ENCODE measurements at regions not wholly inside any gene's neighbourhood (a gene's known extent, or its start where the extent isn't known, plus 50 kb on each side); places are given as distances from the start of the nearest gene placed in this dataset.

DNA sequence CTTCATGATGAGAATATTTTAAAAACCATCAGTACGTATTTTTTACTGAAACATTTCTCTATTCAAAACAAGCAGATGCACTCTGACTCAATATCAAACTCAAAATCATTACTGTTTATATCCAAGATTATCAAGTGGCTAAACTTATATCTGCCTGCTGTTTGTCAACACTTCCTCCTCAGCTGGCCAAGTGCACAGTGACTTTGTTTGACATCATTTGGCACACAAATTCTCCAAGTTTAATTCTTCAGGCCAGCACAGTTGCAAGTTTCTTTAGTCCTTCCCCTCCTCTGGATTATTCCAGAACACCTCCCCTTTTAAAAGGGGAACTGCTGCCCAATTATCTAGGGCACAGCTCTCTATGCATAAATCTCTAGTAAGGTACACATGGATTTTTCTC, 346.6 kb downstream of the FSIP2 start:
- TF ChIP-seq CTCF (conservative IDR thresholded peaks at IDR 0.05): no peak
- no peak overlapping the region for H3K27ac ChIP-seq

- no peak for TF ChIP-seq CTCF (conservative IDR thresholded peaks at IDR 0.05)
- H3K27ac ChIP-seq: no peak overlapping the region
Observed at GRCh38 chr2:186093174-186093573, 354.6 kb downstream of the FSIP2 start.

- no peak for TF ChIP-seq CTCF (conservative IDR thresholded peaks at IDR 0.05)
Observed at GRCh38 chr2:186098821-186099220, 360.2 kb downstream of the FSIP2 start.

GRCh38 chr2:186099826-186100225, 361.2 kb downstream of the FSIP2 start:
- TF ChIP-seq CTCF (conservative IDR thresholded peaks at IDR 0.05): no peak
- H3K27ac ChIP-seq: no peak overlapping the region

More at GRCh38 chr2:186098821-186099220, 360.2 kb downstream of the FSIP2 start:
- no peak overlapping the region for H3K27ac ChIP-seq

DNA sequence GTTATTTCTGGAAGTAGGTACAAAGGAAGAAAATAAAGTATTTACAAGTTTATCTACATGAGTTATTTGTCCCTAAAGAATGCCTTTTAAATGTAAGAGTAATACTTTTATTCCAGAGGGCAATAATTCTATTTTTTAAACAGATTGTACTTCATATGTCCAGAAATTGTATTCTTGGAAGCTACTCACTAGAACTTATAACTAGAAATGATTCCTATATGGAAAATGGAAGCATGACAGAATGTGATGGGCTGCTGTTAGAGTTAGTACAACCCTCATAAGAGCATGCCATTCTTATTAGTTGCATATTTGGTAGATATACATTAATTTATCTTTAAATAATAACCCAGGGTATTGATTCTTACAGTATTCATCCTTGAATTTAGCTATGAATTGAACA, 362.0 kb downstream of the FSIP2 start:
- no peak overlapping the region for H3K27ac ChIP-seq
- TF ChIP-seq CTCF (conservative IDR thresholded peaks at IDR 0.05): no peak

DNA sequence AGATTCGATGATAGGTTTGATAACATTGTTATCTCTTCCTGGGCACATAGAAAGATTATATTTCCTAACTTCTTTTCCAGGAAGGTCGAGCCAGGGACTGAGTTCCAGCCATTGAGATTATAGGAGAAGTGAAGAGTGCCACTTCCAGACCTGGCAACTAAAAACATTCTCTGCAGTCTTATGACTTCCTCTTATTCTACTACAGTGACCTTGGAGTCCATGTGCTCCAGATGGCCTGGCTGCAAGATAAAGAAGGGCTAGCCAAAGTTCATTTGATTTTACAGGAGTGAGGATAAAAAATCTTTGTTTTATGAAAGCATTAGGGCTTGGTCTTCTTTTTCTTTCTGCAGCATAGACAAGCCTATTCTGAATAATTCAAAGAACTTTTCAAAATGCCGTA, 363.0 kb downstream of the FSIP2 start:
- no peak overlapping the region for H3K27ac ChIP-seq
- TF ChIP-seq CTCF (conservative IDR thresholded peaks at IDR 0.05): no peak

- no peak overlapping the region for H3K27ac ChIP-seq
- no peak for TF ChIP-seq CTCF (conservative IDR thresholded peaks at IDR 0.05)
Observed at GRCh38 chr2:186103276-186103675, 364.7 kb downstream of the FSIP2 start.

All from VCaP (cell line).